SHP77 (cell line): ENCODE measurements at regions not wholly inside any gene's neighbourhood (a gene's known extent, or its start where the extent isn't known, plus 50 kb on each side); places are given as distances from the start of the nearest gene placed in this dataset.
"Not testable (repeated sequence)": the region's sequence is repeated elsewhere in the genome, so short reads cannot be mapped to it uniquely, and the experiment has no call there.

Source experiments
- DNase-seq, 2 experiments: peaks; one replicate each; lab custom pipeline; 2025; lab: John Stamatoyannopoulos, UW

- DNase-seq, result no peak
Observed at GRCh38 chr4:179584101-179584500, 2141.9 kb upstream of the AGA start.

DNA sequence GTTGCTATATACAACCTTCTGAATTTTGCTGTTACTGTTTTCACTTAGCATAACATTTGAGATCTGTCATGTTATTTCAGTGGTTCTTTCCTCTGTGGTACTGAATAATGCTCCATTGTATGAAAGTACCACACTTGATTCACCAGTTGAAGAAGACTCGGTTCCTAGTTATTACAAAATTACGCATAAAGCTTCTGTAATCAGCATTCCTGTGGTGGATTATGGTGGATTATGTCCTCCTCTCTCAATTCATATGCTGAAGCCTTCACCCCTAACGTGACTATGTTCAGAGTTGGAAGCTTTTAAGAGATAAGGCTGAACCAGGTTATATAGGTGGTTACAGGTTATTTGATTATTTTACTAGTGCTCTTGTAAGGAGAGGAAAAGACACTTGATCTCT lies 2143.5 kb upstream of the AGA start:
- no peak for DNase-seq

- DNase-seq, result no peak
Observed at GRCh38 chr4:179586460-179586859, 2144.2 kb upstream of the AGA start.

DNA sequence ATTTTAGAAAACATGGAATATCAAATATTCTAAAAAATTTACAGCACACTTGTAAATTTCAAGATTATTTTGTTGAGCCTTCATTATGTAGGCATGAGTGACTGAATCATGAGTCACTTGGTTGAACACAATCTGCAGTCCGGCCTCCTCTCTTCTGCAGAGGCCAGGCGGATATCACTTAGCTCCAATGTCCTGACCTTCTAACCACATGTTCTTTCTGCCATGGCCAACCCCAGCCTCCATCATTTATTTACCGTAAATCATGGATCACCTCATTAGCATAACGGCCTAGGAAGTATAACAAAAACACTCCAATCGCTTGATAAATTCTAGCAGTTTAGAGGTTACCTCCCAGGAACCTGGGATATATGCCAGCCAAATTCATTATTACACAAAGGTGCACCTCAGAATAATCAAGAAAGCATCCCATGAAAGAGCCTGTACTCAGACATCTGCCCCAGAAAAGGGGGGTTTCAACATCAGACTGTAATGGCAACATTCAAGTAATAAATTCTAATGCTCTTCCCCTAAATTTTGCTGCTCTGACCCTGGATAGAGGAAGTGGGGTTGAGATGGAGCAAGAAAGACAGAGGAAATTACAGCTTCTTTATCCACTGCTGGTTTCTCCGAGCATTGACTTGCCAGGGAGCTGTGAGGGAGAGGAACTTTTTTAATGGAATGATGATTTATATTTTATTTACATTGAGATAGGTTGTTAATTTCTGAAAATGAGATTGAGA lies 2153.6 kb upstream of the AGA start:
- no peak for DNase-seq

- no peak for DNase-seq
Observed at GRCh38 chr4:179596621-179597020, 2154.4 kb upstream of the AGA start.

- no peak for DNase-seq
Observed at GRCh38 chr4:179597301-179597700, 2155.1 kb upstream of the AGA start.

- no peak for DNase-seq
Observed at GRCh38 chr4:179601671-179602070, 2159.4 kb upstream of the AGA start.

GRCh38 chr4:179605196-179605595 lies 2163.0 kb upstream of the AGA start:
- DNase-seq, result no peak

GRCh38 chr4:179607003-179607402 lies 2164.8 kb upstream of the AGA start:
- no peak for DNase-seq

DNA sequence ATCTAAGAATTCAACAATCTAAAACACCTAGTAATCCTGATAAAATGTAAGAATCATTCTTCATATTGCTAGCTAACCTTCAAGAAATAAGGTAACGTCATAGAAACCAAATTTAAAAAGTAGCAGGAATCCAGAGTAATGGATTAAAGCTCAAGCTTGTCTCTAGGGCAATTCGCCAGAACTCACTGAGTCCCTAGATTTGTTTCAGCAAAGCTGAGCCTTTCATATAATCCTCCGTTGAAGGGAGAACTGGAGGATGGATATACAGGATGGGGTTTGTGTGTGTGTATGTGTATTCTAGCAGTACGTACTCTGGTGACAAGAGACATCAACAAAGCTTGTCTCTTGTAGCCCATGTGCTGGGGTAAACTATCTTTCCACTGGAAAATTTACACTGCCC lies 2173.5 kb upstream of the AGA start:
- no peak for DNase-seq

GRCh38 chr4:179618966-179619365 lies 2176.7 kb upstream of the AGA start:
- no peak for DNase-seq

DNA sequence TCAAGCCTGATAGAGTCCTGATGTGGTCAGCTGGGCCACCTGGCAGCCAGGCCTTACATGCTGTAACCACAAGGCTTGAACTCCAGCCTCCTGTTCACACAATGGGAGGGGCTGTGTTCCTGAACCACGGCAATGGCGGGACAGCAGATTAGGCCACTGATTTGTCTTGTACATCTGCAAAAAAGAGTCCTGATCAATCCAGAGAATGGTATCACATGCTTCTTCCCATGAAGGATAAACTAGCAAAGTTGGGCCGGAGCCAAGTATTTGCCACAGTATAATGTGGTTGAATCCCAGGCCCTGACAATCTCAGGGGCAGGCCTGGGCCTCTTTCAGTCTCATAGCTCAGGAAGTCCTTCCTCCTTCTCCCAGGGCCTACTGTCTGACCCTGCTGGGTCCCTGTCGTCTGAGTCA lies 2182.5 kb upstream of the AGA start:
- peak in 1 of 2 experiments; percentile 45 for DNase-seq

- no peak for DNase-seq
Observed at GRCh38 chr4:179625406-179625805, 2183.2 kb upstream of the AGA start.

GRCh38 chr4:179626687-179627086 lies 2184.4 kb upstream of the AGA start:
- no peak for DNase-seq

DNA sequence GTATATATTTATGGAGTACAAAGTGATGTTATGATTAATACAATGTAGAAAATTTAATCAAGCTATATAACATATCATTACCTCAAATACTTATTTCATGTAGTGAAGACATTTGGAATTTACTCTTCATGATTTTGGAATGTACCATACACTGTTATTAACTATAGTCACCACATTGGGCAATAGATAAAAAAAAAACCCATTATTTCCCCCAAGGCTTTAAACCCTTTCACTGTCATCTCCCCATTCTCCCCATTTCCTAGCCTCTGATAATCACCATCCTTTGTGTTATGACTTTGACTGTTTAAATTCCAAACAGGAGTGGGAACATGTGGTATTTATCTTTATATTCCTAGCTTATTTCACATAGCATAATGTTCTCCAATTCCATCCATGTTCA lies 2189.1 kb upstream of the AGA start:
- no peak for DNase-seq

DNA sequence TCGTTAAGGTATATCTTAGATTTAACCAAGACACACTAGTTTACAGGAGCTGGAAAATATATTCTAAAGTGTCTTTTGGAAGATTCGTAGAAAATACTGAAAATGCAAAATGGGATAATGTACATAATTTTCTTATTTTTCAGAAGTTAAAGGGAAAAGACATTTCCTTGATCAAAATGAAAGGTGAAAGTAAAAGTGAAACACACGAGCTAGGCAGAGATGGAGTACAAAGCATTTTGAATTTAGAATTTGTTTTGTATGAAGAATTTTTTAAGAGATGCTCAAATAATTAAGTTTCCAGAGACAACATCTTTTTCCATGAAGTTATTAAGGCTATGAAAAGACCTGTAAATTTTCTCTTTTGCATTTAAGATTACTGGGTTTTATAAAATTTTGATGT lies 2192.6 kb upstream of the AGA start:
- no peak for DNase-seq

DNA sequence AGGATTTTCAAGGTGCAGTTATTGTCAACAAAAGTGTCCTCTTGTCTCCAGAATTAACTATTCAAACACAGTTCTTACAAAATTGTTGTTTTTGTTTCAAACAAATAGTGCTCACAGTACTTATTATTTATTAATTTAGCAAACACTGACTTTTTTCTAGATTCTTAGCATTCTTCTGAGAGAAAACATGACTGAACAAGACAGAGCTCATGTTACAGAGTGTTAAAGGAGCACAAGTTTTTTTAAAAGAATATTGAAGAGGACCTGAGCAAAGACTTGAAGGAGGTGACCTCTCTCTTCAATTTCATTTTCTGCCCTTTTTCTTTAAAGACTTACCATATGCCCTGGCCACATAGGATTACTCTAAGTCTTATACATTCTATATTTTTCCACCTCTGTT lies 2220.3 kb upstream of the AGA start:
- DNase-seq, result no peak

DNA sequence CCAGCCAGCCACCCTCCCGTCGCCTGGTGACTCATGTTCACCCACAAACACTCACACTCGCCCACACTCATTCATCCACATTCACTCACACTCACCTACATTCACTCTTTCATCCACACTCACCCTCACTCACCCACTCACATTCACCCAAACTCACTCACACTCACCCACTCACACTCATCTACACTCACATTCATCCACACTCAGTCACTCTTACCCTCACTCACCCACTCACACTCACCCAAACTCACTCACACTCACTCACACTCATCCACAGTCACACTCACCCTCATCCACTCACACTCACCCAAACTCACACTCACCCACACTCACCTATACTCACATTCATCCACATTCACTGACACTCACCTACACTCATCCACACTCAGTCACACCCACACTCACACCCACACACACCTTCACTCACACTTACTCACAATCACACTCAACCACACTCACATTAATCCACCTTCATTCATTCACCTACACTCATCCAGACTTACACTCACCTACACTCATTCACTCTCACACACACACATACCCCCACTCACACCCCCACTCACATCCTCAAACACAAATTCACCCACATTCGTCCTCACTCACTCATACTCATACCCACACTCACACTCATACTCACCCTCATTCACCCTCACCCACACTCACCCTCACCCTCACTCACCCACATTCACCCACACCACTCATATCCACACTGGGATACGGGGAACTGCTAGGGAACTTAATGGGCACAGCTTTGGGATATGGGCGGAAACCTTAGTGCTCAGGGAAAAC lies 2221.6 kb upstream of the AGA start:
- DNase-seq, result no peak

GRCh38 chr4:179664430-179665027 lies 2222.3 kb upstream of the AGA start:
- DNase-seq, result no peak

DNA sequence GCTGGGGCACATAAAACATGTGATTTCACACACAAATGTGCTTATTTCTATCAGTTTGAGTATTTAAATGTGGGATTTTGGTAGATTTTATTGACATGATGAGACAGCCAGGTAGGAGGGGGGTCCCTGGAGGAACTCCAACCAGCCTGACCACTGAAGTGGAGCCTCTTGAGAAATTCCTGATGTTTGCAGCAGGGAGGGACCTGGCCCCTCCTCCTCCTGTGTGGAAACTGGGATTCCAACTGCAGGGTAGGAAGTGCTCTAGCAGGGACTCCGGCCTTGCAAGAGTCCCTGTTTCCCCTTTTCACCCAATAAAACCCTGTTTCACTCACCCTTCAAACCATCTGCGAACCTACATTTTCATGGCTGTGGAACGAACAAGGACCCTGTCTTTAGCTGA lies 2224.0 kb upstream of the AGA start:
- DNase-seq, result no peak

GRCh38 chr4:179671609-179672008 lies 2229.4 kb upstream of the AGA start:
- no peak for DNase-seq

- DNase-seq, result no peak
Observed at GRCh38 chr4:179678093-179678814, 2236.0 kb upstream of the AGA start.

- not testable (repeated sequence) for DNase-seq
Observed at GRCh38 chr4:179683661-179684060, 2241.4 kb upstream of the AGA start.
